IMR-90 (cell line): ENCODE measurements at regions not wholly inside any gene's neighbourhood (a gene's known extent, or its start where the extent isn't known, plus 50 kb on each side); places are given as distances from the start of the nearest gene placed in this dataset.

Experiments
- ATAC-seq: fragments of 200-7000 bp; cut with Tn5 transposase; 2 replicates; pipeline ENCODE4 v1.9.1; 2020; ENCODE audit warnings: low read depth, mild to moderate bottlenecking, moderate library complexity
- BruUV-seq: library from RNA; stranded (reverse); fragments of 400-500 nt; replicated peaks from 2 replicates; lab custom pipeline; 2021; lab: Mats Ljungman, UMichigan
- CTCF ChIA-PET: fragments of 300-600 bp; formaldehyde crosslinking; extraction: SDS; loops from one replicate; lab custom pipeline; 2021; ENCODE audit warnings: antibody characterized with exemption; lab: Yijun Ruan, JAX
- POLR2A ChIA-PET: fragments of 300-600 bp; sonication (Branson Sonifier 250); formaldehyde crosslinking; loops from one replicate; lab custom pipeline; 2022; ENCODE audit warnings: antibody characterized with exemption; ENCODE audit not compliant: unreplicated experiment; lab: Charles Lee
- DNase-seq: peaks from one replicate; pipeline ENCODE4 v3.0.0; 2013
- H2AFZ ChIP-seq: replicated peaks from 2 replicates; pipeline ENCODE3; 2013; ENCODE audit warnings: low read length, mild to moderate bottlenecking; ENCODE audit not compliant: poor library complexity
- H2AK5ac ChIP-seq: 2 replicates; pipeline ENCODE4 v1.6.1; 2013; ENCODE audit warnings: low read depth, low read length, inconsistent platforms
- H2AK9ac ChIP-seq: replicated peaks from 2 replicates; pipeline ENCODE3; 2013; ENCODE audit warnings: mild to moderate bottlenecking, low read depth, low read length, moderate library complexity; ENCODE audit not compliant: poor library complexity
- H2BK120ac ChIP-seq: 2 replicates; pipeline ENCODE4 v1.6.1; 2013; ENCODE audit warnings: low read depth, low read length, inconsistent platforms
- H2BK15ac ChIP-seq: 3 replicates; pipeline ENCODE4 v1.6.1; 2013; ENCODE audit warnings: low read depth, low read length, inconsistent platforms
- H2BK20ac ChIP-seq: 2 replicates; pipeline ENCODE4 v1.6.1; 2013; ENCODE audit warnings: low read depth, mild to moderate bottlenecking, inconsistent platforms, low read length, moderate library complexity
- H2BK5ac ChIP-seq: 2 replicates; pipeline ENCODE4 v1.6.1; 2013; ENCODE audit warnings: mild to moderate bottlenecking, low read depth, low read length, inconsistent platforms; ENCODE audit not compliant: poor library complexity, severe bottlenecking
- H3K14ac ChIP-seq: replicated peaks from 2 replicates; pipeline ENCODE4 v1.6.1; 2013; ENCODE audit warnings: low read depth, low read length, inconsistent platforms
- H3K18ac ChIP-seq: 2 replicates; pipeline ENCODE4 v1.6.1; 2013; ENCODE audit warnings: low read depth, low read length, control low read depth
- H3K23ac ChIP-seq: 2 replicates; pipeline ENCODE4 v1.6.1; 2013; ENCODE audit warnings: low read depth, low read length, inconsistent platforms
- H3K27ac ChIP-seq: 2 replicates; pipeline ENCODE4 v1.5.1; 2013; ENCODE audit warnings: mild to moderate bottlenecking, control low read depth, low read length; ENCODE audit not compliant: insufficient read depth
- H3K27me3 ChIP-seq: 2 replicates; pipeline ENCODE4 v1.6.1; 2013; ENCODE audit warnings: low read length; ENCODE audit not compliant: control insufficient read depth, insufficient read depth
- H3K36me3 ChIP-seq: 2 replicates; pipeline ENCODE4 v1.6.1; 2013; ENCODE audit warnings: low read length, mixed read lengths; ENCODE audit not compliant: control insufficient read depth, insufficient read depth
- H3K4ac ChIP-seq: 2 replicates; pipeline ENCODE4 v1.6.1; 2013; ENCODE audit warnings: low read depth, low read length, inconsistent platforms
- H3K4me1 ChIP-seq: 2 replicates; pipeline ENCODE4 v1.6.1; 2013; ENCODE audit warnings: low read length, mixed read lengths; ENCODE audit not compliant: control insufficient read depth, insufficient read depth
- H3K4me2 ChIP-seq: 2 replicates; pipeline ENCODE4 v1.6.1; 2013; ENCODE audit warnings: low read depth, mild to moderate bottlenecking, control low read depth, low read length, moderate library complexity
- H3K4me3 ChIP-seq: 2 replicates; pipeline ENCODE4 v1.5.1; 2013; ENCODE audit warnings: low read depth, mild to moderate bottlenecking, control low read depth, low read length, moderate library complexity; ENCODE audit not compliant: insufficient read depth
- H3K56ac ChIP-seq: 2 replicates; pipeline ENCODE4 v1.6.1; 2013; ENCODE audit warnings: low read length, inconsistent platforms; ENCODE audit not compliant: insufficient read depth; ENCODE audit errors: extremely low read depth
- H3K79me1 ChIP-seq, 2 experiments: 2 replicates each; pipeline ENCODE4 v1.6.1; 2013; ENCODE audit warnings: low read length in 2 of 2, inconsistent platforms in 1 of 2, low read depth in 1 of 2
- H3K9ac ChIP-seq: 2 replicates; pipeline ENCODE4 v1.6.1; 2013; ENCODE audit warnings: low read depth, low read length, control low read depth
- H3K9me1 ChIP-seq: 2 replicates; pipeline ENCODE4 v1.6.1; 2013; ENCODE audit warnings: low read length, inconsistent platforms; ENCODE audit not compliant: insufficient read depth
- H3K9me3 ChIP-seq: 2 replicates; pipeline ENCODE4 v1.6.1; 2013; ENCODE audit warnings: low read length; ENCODE audit not compliant: control insufficient read depth, insufficient read depth
- H4K20me1 ChIP-seq: 2 replicates; pipeline ENCODE4 v1.6.1; 2013; ENCODE audit warnings: low read length, inconsistent platforms; ENCODE audit not compliant: insufficient read depth
- H4K5ac ChIP-seq: 2 replicates; pipeline ENCODE4 v1.6.1; 2013; ENCODE audit warnings: mild to moderate bottlenecking, low read depth, low read length, control low read depth
- H4K8ac ChIP-seq, 2 experiments: 2 replicates each; pipeline ENCODE4 v1.6.1; 2013; ENCODE audit warnings: low read depth in 2 of 2, low read length in 2 of 2, control low read depth in 1 of 2, inconsistent platforms in 1 of 2
- H4K91ac ChIP-seq: 2 replicates; pipeline ENCODE4 v1.6.1; 2013; ENCODE audit warnings: low read depth, low read length, inconsistent platforms; ENCODE audit not compliant: insufficient read depth
- BHLHE40 ChIP-seq: fragments of 150-350 bp; IDR thresholded peaks from 2 replicates; pipeline ENCODE4 v1.6.1; 2016; ENCODE audit warnings: mild to moderate bottlenecking, low read depth, low read length
- CEBPB ChIP-seq: IDR thresholded peaks from 2 replicates; pipeline ENCODE4 v1.6.1; 2012; ENCODE audit warnings: low read depth, low read length, improper control_type of control experiment
- CHD1 ChIP-seq: IDR thresholded peaks from 2 replicates; pipeline ENCODE4 v1.6.1; 2012; ENCODE audit warnings: low read depth, low read length, improper control_type of control experiment
- CTCF ChIP-seq: conservative IDR thresholded peaks from 2 replicates; pipeline ENCODE4 v1.5.1; 2012; ENCODE audit warnings: mild to moderate bottlenecking, low read depth, low read length, improper control_type of control experiment
- FOS ChIP-seq: fragments of 150-350 bp; IDR thresholded peaks from 2 replicates; pipeline ENCODE4 v1.6.1; 2016; ENCODE audit warnings: low read depth, low read length
- MAFK ChIP-seq: IDR thresholded peaks from 2 replicates; pipeline ENCODE4 v1.6.1; 2012; ENCODE audit warnings: low read depth, low read length, improper control_type of control experiment
- MAZ ChIP-seq: IDR thresholded peaks from 2 replicates; pipeline ENCODE4 v1.6.1; 2012; ENCODE audit warnings: low read depth, mild to moderate bottlenecking, low read length, improper control_type of control experiment, moderate library complexity, borderline replicate concordance
- MXI1 ChIP-seq: IDR thresholded peaks from 2 replicates; pipeline ENCODE4 v1.6.1; 2012; ENCODE audit warnings: low read depth, mild to moderate bottlenecking, low read length, moderate library complexity, borderline replicate concordance
- NFE2L2 ChIP-seq: fragments of 150-350 bp; IDR thresholded peaks from 2 replicates; pipeline ENCODE4 v1.6.1; 2016; ENCODE audit warnings: low read depth, mild to moderate bottlenecking, low read length
- POLR2A ChIP-seq: IDR thresholded peaks from 2 replicates; pipeline ENCODE4 v1.6.1; 2012; ENCODE audit warnings: mild to moderate bottlenecking, low read depth, low read length
- RAD21 ChIP-seq: IDR thresholded peaks from 2 replicates; pipeline ENCODE4 v1.6.1; 2012; ENCODE audit warnings: low read length, improper control_type of control experiment
- RCOR1 ChIP-seq: IDR thresholded peaks from 2 replicates; pipeline ENCODE4 v1.6.1; 2012; ENCODE audit warnings: mild to moderate bottlenecking, low read length, improper control_type of control experiment; ENCODE audit not compliant: insufficient replicate concordance
- RFX5 ChIP-seq: IDR thresholded peaks from 2 replicates; pipeline ENCODE4 v1.8.0; 2012; ENCODE audit warnings: low read depth, mild to moderate bottlenecking, low read length, moderate library complexity
- SMC3 ChIP-seq: fragments of 150-350 bp; IDR thresholded peaks from 2 replicates; pipeline ENCODE4 v1.6.1; 2016; ENCODE audit warnings: low read depth, mild to moderate bottlenecking, antibody characterized with exemption, low read length, moderate library complexity
- WGBS, 2 experiments: methylation state at CpG; one replicate each; pipeline versions ENCODE4 v1.1.5 to v1.1.7; 2013; ENCODE audit warnings: missing lambda C conversion rate in 2 of 2; ENCODE audit not compliant: insufficient read length in 1 of 2; ENCODE audit errors: extremely low coverage in 2 of 2; 5-methylcytosine and 5-hydroxymethylcytosine counted together
- dilution Hi-C: fragments of 300-500 bp; cut with HindIII; formaldehyde crosslinking; loops from one replicate; pipeline ENCODE4 v1.14.3; 2018; ENCODE audit warnings: low sequenced_read_pairs; ENCODE audit not compliant: unreplicated experiment
- in situ Hi-C: fragments of 300-500 bp; cut with MboI; formaldehyde crosslinking; loops from 3 replicates; pipeline ENCODE4 v1.14.3; 2019; ENCODE audit warnings: low sequenced_read_pairs, inconsistent platforms, mixed read lengths
- intact Hi-C: fragments of 100-400 bp; cut with micrococcal nuclease; formaldehyde crosslinking; loops from 2 replicates; pipeline ENCODE4 v1.10.0; 2022
- TF ChIP-seq, protein P1 (sequence below): fragments of 150-350 bp; IDR thresholded peaks from 2 replicates; pipeline ENCODE4 v1.6.1; 2016; ENCODE audit warnings: low read depth, mild to moderate bottlenecking, low read length, moderate library complexity, borderline replicate concordance
- TF ChIP-seq, protein P2 (sequence below): fragments of 150-350 bp; IDR thresholded peaks from 2 replicates; pipeline ENCODE4 v1.6.1; 2017; ENCODE audit warnings: mild to moderate bottlenecking, antibody characterized with exemption, low read length, low read depth

- no peak overlapping the region for H2BK5ac ChIP-seq
- H3K36me3 ChIP-seq = no peaks in the 10 kb centered on the region
- H3K9ac ChIP-seq = no peak overlapping the region
- TF ChIP-seq MAZ = no peak
- TF ChIP-seq, protein P1, sequence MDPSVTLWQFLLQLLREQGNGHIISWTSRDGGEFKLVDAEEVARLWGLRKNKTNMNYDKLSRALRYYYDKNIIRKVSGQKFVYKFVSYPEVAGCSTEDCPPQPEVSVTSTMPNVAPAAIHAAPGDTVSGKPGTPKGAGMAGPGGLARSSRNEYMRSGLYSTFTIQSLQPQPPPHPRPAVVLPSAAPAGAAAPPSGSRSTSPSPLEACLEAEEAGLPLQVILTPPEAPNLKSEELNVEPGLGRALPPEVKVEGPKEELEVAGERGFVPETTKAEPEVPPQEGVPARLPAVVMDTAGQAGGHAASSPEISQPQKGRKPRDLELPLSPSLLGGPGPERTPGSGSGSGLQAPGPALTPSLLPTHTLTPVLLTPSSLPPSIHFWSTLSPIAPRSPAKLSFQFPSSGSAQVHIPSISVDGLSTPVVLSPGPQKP = no peak
- TF ChIP-seq CTCF = no peak
- TF ChIP-seq RFX5 = no peak
- no peak for TF ChIP-seq MXI1
- TF ChIP-seq, protein P2, sequence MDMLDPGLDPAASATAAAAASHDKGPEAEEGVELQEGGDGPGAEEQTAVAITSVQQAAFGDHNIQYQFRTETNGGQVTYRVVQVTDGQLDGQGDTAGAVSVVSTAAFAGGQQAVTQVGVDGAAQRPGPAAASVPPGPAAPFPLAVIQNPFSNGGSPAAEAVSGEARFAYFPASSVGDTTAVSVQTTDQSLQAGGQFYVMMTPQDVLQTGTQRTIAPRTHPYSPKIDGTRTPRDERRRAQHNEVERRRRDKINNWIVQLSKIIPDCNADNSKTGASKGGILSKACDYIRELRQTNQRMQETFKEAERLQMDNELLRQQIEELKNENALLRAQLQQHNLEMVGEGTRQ = no peak
- TF ChIP-seq SMC3 = no peak
- TF ChIP-seq FOS = no peak
- no peak for TF ChIP-seq CHD1
- no peak for TF ChIP-seq NFE2L2
- TF ChIP-seq RCOR1 = no peak
- no peak for TF ChIP-seq RAD21
- no peak for TF ChIP-seq BHLHE40
- no peak for TF ChIP-seq MAFK
- no peak for TF ChIP-seq CEBPB
- no peak for TF ChIP-seq POLR2A
- H2BK120ac ChIP-seq = no peak overlapping the region
- H3K4ac ChIP-seq = no peak overlapping the region
- no peak overlapping the region for H2AK9ac ChIP-seq
- POLR2A ChIA-PET = no interaction called here
- CTCF ChIA-PET = no interaction called here
- no peak overlapping the region for H2BK20ac ChIP-seq
- no TSS peak for BruUV-seq
- no peak overlapping the region for H2AK5ac ChIP-seq
- H3K27ac ChIP-seq = no peak overlapping the region
- no peak overlapping the region for H4K5ac ChIP-seq
- no peaks in the 10 kb centered on the region for H3K27me3 ChIP-seq
- H3K4me2 ChIP-seq = no peak overlapping the region
- no CpG with 5 or more reads among the region's 1 CpG for WGBS, 2 experiments
- no peak overlapping the region for H2BK15ac ChIP-seq
- no peaks in the 10 kb centered on the region for H4K20me1 ChIP-seq
- H4K8ac ChIP-seq = no peak overlapping the region
- H3K9me3 ChIP-seq = no peaks in the 10 kb centered on the region
- dilution Hi-C loops (no loop called here), intact Hi-C loops (no loop called here), in situ Hi-C loops (no loop called here)
- H3K4me3 ChIP-seq = no peak overlapping the region
- H2AFZ ChIP-seq = no peak overlapping the region
- no peak overlapping the region for H3K56ac ChIP-seq
- no peak overlapping the region for H3K14ac ChIP-seq
- H3K79me1 ChIP-seq = no peaks in the 10 kb centered on the region
- ATAC-seq (0 out of 2 replicates have a peak, but pooled peaks have one; percentile 35), DNase-seq (peak; percentile 2)
- no peak overlapping the region for H3K18ac ChIP-seq
- no peak overlapping the region for H4K91ac ChIP-seq
- no peak overlapping the region for H3K23ac ChIP-seq
- H3K9me1 ChIP-seq = no peaks in the 10 kb centered on the region
- H3K4me1 ChIP-seq = no peaks in the 10 kb centered on the region
Observed at GRCh38 chr3:94272016-94272415, 209.2 kb downstream of the NSUN3 start.
